Endothelial cell of umbilical vein (primary cell): ENCODE measurements at regions not wholly inside any gene's neighbourhood (a gene's known extent, or its start where the extent isn't known, plus 50 kb on each side); places are given as distances from the start of the nearest gene placed in this dataset.

ENCODE experiments used
- BruUV-seq: library from RNA; stranded (reverse); fragments of 400-500 nt; replicated peaks from 2 replicates; lab custom pipeline; 2021; lab: Mats Ljungman, UMichigan
- CTCF ChIA-PET: fragments of 300-600, 350-600 bp; sonication (Branson Sonifier 250); formaldehyde crosslinking; loops from one replicate; lab custom pipeline; 2021; ENCODE audit warnings: antibody characterized with exemption, inconsistent platforms; lab: Charles Lee
- POLR2A ChIA-PET: fragments of 300-600, 350-600 bp; sonication (Branson Sonifier 250); formaldehyde crosslinking; loops from one replicate; lab custom pipeline; 2021; ENCODE audit warnings: antibody characterized with exemption, inconsistent platforms; lab: Charles Lee
- DNase-seq: peaks from one replicate; pipeline ENCODE4 v3.0.0-alpha.2; 2011; ENCODE audit warnings: low read depth, low spot score
- FAIRE-seq: peaks from 2 replicates; lab custom pipeline; 2011; peaks lifted over from hg19 to GRCh38; lab: Jason Lieb, UNC
- H2AFZ ChIP-seq: 2 replicates; pipeline ENCODE4 v1.6.0; 2012; ENCODE audit warnings: low read depth, low read length, control low read depth, inconsistent platforms
- H3K27ac ChIP-seq: 2 replicates; pipeline ENCODE4 v1.5.1; 2011; ENCODE audit warnings: low read depth, mild to moderate bottlenecking, control low read depth, low read length, moderate library complexity; ENCODE audit not compliant: insufficient read depth
- H3K27me3 ChIP-seq, 2 experiments: 2 replicates each; pipeline versions ENCODE4 v1.6.0 to v1.6.1; 2011; ENCODE audit warnings: low read length in 2 of 2, mixed read lengths in 1 of 2; ENCODE audit not compliant: control insufficient read depth in 2 of 2, insufficient read depth in 2 of 2
- H3K36me3 ChIP-seq, 2 experiments: 2 replicates in 1 of 2; 3 replicates in 1 of 2; pipeline ENCODE4 v1.5.1; 2011; ENCODE audit warnings: low read length in 2 of 2, mild to moderate bottlenecking in 1 of 2, moderate library complexity in 1 of 2; ENCODE audit not compliant: control insufficient read depth in 2 of 2, insufficient read depth in 2 of 2; ENCODE audit errors: extremely low read depth in 1 of 2
- H3K4me1 ChIP-seq: 3 replicates; pipeline ENCODE4 v1.5.1; 2011; ENCODE audit warnings: mild to moderate bottlenecking, low read length; ENCODE audit not compliant: control insufficient read depth, insufficient read depth; ENCODE audit errors: extremely low read depth
- H3K4me2 ChIP-seq: 2 replicates; pipeline ENCODE4 v1.6.1; 2011; ENCODE audit warnings: low read length, control low read depth, mixed read lengths; ENCODE audit not compliant: insufficient read depth
- H3K4me3 ChIP-seq, 3 experiments: fragments of 200-600 bp in 1 of 3; sonication (generic), shearing (Covaris generic) in 1 of 3; replicated peaks in 1 of 3; 2 replicates each; pipeline ENCODE4 v1.5.1; 2011 to 2016; ENCODE audit warnings: control low read depth in 3 of 3, low read length in 3 of 3, mild to moderate bottlenecking in 2 of 3, inconsistent platforms in 1 of 3, low read depth in 1 of 3, moderate library complexity in 1 of 3; ENCODE audit not compliant: insufficient read depth in 1 of 3
- H3K79me2 ChIP-seq: 2 replicates; pipeline ENCODE4 v1.6.0; 2012; ENCODE audit warnings: low read length, inconsistent platforms; ENCODE audit not compliant: control insufficient read depth, insufficient read depth
- H3K9ac ChIP-seq: replicated peaks from 2 replicates; pipeline ENCODE3; 2011; ENCODE audit warnings: low read length, control low read depth; ENCODE audit not compliant: insufficient read depth; ENCODE audit errors: extremely low read depth
- H3K9me1 ChIP-seq: replicated peaks from 3 replicates; pipeline ENCODE4 v1.6.0; 2011; ENCODE audit warnings: mild to moderate bottlenecking, low read length; ENCODE audit not compliant: control insufficient read depth, insufficient read depth; ENCODE audit errors: extremely low read depth
- H3K9me3 ChIP-seq: replicated peaks from 2 replicates; pipeline ENCODE4 v1.5.1; 2012; ENCODE audit warnings: low read length, inconsistent platforms; ENCODE audit not compliant: control insufficient read depth, insufficient read depth
- H4K20me1 ChIP-seq: replicated peaks from 2 replicates; pipeline ENCODE3; 2011; ENCODE audit warnings: mild to moderate bottlenecking, low read length; ENCODE audit not compliant: control insufficient read depth, insufficient read depth; ENCODE audit errors: extremely low read depth
- EZH2 ChIP-seq: IDR thresholded peaks from 2 replicates; pipeline ENCODE4 v1.6.1; 2012; ENCODE audit warnings: borderline replicate concordance, low read depth, mild to moderate bottlenecking, moderate library complexity, low read length, inconsistent platforms; ENCODE audit not compliant: severe bottlenecking
- FOS ChIP-seq: IDR thresholded peaks from 2 replicates; pipeline ENCODE4 v1.6.1; 2011; ENCODE audit warnings: mild to moderate bottlenecking, low read length, moderate library complexity, borderline replicate concordance; ENCODE audit not compliant: insufficient read depth
- GATA2 ChIP-seq: IDR thresholded peaks from 2 replicates; pipeline ENCODE4 v1.7.0; 2011; ENCODE audit warnings: low read depth, mild to moderate bottlenecking, moderate library complexity, mixed read lengths, low read length; ENCODE audit not compliant: insufficient read length, insufficient read depth
- JUN ChIP-seq: IDR thresholded peaks from 2 replicates; pipeline ENCODE4 v1.6.1; 2011; ENCODE audit warnings: borderline replicate concordance, low read depth; ENCODE audit not compliant: insufficient read length, insufficient read depth
- MYC ChIP-seq: IDR thresholded peaks from one replicate; pipeline ENCODE4 v1.6.1; 2011; ENCODE audit warnings: mild to moderate bottlenecking, low read depth, low read length
- POLR2A ChIP-seq: IDR thresholded peaks from 2 replicates; pipeline ENCODE4 v1.6.1; 2012; ENCODE audit warnings: low read depth, mild to moderate bottlenecking, control low read depth, low read length
- POLR2AphosphoS5 ChIP-seq: IDR thresholded peaks from 2 replicates; pipeline ENCODE4 v1.6.1; 2012; ENCODE audit warnings: low read depth, mild to moderate bottlenecking, control low read depth, low read length, moderate library complexity; ENCODE audit not compliant: insufficient read depth
- dilution Hi-C: fragments of 300-500 bp; cut with MboI; formaldehyde crosslinking; loops from one replicate; pipeline ENCODE4 v1.15.0; 2019; ENCODE audit warnings: low sequenced_read_pairs; ENCODE audit not compliant: extremely low pct_ligation_motif_present
- intact Hi-C: fragments of 100-400 bp; cut with micrococcal nuclease; formaldehyde crosslinking; loops from one replicate; pipeline ENCODE4 v1.10.0; 2022
- TF ChIP-seq, protein P1 (sequence below), 2 donors: IDR thresholded peaks; 1 replicate in 1 of 2; 2 replicates in 1 of 2; pipeline ENCODE4 v1.5.1; 2011; ENCODE audit warnings: low read length in 2 of 2, mild to moderate bottlenecking in 2 of 2, moderate library complexity in 2 of 2, control low read depth in 1 of 2, inconsistent platforms in 1 of 2, low read depth in 1 of 2; ENCODE audit not compliant: insufficient read depth in 1 of 2; ENCODE audit errors: extremely low read depth in 1 of 2
- TF ChIP-seq, protein P2 (sequence below): IDR thresholded peaks from 2 replicates; pipeline ENCODE4 v1.6.1; 2011; ENCODE audit not compliant: insufficient read depth, insufficient read length

- DNase-seq (no peak), FAIRE-seq (no peak)
- BruUV-seq, result no TSS peak
- ChIA-PET POLR2A (no interaction called here), CTCF (no interaction called here)
- dilution Hi-C loops (no loop called here), intact Hi-C loops (no loop called here)
- no peak overlapping the region for H3K4me2 ChIP-seq
- H3K79me2 ChIP-seq, result no peaks in the 10 kb centered on the region
- no peaks in the 10 kb centered on the region for H3K9me3 ChIP-seq
- no peaks in the 10 kb centered on the region for H3K9me1 ChIP-seq
- H3K9ac ChIP-seq, result no peak overlapping the region
- H3K36me3 ChIP-seq, result no peaks in the 10 kb centered on the region
- H3K27me3 ChIP-seq, result no peaks in the 10 kb centered on the region
- H3K4me3 ChIP-seq, result no peak overlapping the region
- no peak overlapping the region for H2AFZ ChIP-seq
- TF ChIP-seq GATA2 (no peak), POLR2A (no peak), EZH2 (no peak), MYC (no peak), POLR2AphosphoS5 (no peak), JUN (no peak), FOS (no peak)
- TF ChIP-seq, protein P1, sequence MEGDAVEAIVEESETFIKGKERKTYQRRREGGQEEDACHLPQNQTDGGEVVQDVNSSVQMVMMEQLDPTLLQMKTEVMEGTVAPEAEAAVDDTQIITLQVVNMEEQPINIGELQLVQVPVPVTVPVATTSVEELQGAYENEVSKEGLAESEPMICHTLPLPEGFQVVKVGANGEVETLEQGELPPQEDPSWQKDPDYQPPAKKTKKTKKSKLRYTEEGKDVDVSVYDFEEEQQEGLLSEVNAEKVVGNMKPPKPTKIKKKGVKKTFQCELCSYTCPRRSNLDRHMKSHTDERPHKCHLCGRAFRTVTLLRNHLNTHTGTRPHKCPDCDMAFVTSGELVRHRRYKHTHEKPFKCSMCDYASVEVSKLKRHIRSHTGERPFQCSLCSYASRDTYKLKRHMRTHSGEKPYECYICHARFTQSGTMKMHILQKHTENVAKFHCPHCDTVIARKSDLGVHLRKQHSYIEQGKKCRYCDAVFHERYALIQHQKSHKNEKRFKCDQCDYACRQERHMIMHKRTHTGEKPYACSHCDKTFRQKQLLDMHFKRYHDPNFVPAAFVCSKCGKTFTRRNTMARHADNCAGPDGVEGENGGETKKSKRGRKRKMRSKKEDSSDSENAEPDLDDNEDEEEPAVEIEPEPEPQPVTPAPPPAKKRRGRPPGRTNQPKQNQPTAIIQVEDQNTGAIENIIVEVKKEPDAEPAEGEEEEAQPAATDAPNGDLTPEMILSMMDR (IDR thresholded peaks at IDR 0.05; ENCODE audit: extremely low read depth in 1 of 2, insufficient read depth in 1 of 2, low read depth in 1 of 2, low read length in 2 of 2), result no peak
- TF ChIP-seq, protein P2, sequence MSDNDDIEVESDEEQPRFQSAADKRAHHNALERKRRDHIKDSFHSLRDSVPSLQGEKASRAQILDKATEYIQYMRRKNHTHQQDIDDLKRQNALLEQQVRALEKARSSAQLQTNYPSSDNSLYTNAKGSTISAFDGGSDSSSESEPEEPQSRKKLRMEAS, result no peak
- H4K20me1 ChIP-seq, result no peaks in the 10 kb centered on the region
- H3K27ac ChIP-seq, result no peak overlapping the region
- H3K4me1 ChIP-seq, result no peaks in the 10 kb centered on the region
Measured at GRCh38 chr3:107153981-107154380, 223.3 kb upstream of the CCDC54 start.
